ENCODE measurements at regions not wholly inside any gene's neighbourhood (a gene's known extent, or its start where the extent isn't known, plus 50 kb on each side); places are given as distances from the start of the nearest gene placed in this dataset.

GRCh38 chr3:182214416-182214815 is 502.7 kb downstream of the SOX2 start:
- no peak for DNase-seq (ENCODE audit: low read depth in 2 of 2)

DNA sequence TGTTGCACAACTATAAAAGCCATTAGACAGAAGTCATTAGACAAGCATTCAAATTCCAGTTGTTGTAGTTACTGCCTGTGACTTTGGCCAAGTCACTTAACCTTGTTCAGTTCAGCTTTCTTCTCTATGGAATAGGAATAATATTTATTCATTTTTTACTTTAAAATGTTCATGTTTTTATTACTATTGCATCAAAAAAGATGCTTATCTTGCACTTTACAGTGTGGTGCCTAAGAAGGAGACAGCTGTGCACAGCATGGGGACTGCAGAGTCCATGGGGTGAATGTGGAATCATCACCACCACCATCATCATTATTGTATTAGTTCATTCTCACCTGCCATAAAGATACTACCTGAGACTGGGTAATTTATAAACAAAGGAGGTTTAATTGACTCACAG is 504.2 kb downstream of the SOX2 start:
- DNase-seq (ENCODE audit: low read depth in 2 of 2), result no peak

- DNase-seq (ENCODE audit: low read depth in 2 of 2), result no peak
Measured at GRCh38 chr3:182216311-182216970, 504.7 kb downstream of the SOX2 start.

DNA sequence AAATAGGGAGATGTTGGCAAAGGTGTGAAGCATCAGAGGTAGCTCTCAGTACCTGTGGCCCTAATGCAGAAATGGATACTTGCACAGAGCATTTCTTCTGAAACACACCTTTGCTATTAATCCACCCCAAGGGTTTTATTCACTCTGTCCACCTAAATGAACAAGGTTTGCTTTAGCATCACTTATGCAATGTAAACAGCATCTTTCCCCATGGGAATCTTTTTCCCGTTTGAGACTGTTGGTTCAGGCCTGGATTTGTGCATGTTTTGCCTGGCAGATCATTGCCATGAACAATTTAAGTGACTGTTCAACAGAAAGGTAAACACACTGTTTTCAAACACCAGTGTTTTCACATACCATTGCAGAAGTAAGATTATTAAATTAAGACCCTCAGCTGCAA is 508.3 kb downstream of the SOX2 start:
- no peak for DNase-seq (ENCODE audit: low read depth in 2 of 2)

- DNase-seq (ENCODE audit: low read depth in 2 of 2), result no peak
Measured at GRCh38 chr3:182220471-182220870, 508.7 kb downstream of the SOX2 start.

- no peak for DNase-seq (ENCODE audit: low read depth in 2 of 2)
Measured at GRCh38 chr3:182226995-182227394, 515.3 kb downstream of the SOX2 start.

- no peak for DNase-seq (ENCODE audit: low read depth in 2 of 2)
Measured at GRCh38 chr3:182233405-182233804, 521.7 kb downstream of the SOX2 start.

- no peak for DNase-seq (ENCODE audit: low read depth in 2 of 2)
Measured at GRCh38 chr3:182233957-182234356, 522.2 kb downstream of the SOX2 start.

- no peak for DNase-seq (ENCODE audit: low read depth in 2 of 2)
Measured at GRCh38 chr3:182234881-182235280, 523.2 kb downstream of the SOX2 start.

GRCh38 chr3:182235504-182235903 is 523.8 kb downstream of the SOX2 start:
- no peak for DNase-seq (ENCODE audit: low read depth in 2 of 2)

DNA sequence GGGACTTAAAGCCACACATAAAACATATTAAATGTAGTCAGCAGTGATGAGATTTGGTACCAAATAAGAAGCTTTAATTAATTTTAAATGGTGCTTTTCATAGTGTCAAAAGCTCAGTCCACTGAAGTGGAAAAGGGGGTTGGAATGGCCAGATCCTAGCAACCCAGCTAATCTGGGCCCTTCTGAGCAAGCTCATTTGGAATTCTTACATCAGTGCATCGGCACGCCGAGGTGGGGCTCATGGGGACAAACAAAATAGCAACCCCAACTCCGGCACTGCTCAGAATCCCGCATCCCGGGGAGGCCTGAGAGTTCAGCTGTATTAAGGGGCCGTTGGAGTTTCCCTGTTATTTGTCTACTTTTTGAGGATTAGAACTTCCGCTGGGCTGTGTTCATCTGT is 526.4 kb downstream of the SOX2 start:
- no peak for DNase-seq (ENCODE audit: low read depth in 2 of 2)

- DNase-seq (ENCODE audit: low read depth in 2 of 2), result no peak
Measured at GRCh38 chr3:182239316-182239715, 527.6 kb downstream of the SOX2 start.

DNA sequence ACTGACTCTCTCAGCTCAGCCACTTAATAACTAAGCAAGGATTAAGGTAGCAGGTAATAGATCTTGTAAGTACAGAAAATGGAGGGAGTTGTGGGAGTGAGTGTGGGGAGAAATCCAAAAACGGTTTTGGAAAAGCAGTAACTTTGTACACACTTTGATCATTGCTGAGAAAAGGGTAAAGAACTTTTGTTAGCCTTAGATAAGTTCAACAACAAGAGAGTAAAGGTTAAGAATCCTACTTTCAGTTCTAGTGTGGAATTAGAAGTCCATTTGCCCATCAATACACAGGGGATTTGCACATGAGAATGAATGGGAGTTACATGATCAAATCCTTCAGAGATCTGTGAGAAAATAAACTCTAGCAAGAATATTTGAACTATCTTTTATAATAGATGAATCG is 528.7 kb downstream of the SOX2 start:
- no peak for DNase-seq (ENCODE audit: low read depth in 2 of 2)

DNA sequence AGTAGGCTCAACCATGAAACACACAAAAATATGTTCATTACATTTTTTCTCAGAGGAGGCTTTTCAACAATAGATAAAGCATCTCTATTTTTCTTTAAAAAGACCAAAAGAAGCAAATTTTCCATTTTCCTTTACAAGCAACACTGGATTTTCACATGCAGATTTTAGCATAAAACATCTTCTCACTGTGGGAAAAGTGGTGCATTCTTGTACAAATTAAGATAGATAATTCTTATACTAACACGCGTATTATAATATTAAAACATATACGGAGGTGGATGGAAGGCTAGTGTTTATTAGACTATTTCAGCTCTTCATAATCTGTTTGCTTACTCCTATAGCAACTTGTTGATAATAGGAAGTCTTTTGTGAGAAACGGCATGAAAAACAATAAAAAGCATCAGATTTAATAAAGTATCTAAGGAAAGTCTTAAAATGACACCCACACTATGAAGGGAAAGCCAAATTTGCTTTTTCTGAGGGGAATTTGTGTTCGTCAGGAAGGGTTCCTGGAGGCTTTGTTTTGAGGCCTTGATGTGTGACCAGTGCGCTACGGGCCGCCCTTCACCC is 529.6 kb downstream of the SOX2 start:
- no peak for DNase-seq (ENCODE audit: low read depth in 2 of 2)

DNA sequence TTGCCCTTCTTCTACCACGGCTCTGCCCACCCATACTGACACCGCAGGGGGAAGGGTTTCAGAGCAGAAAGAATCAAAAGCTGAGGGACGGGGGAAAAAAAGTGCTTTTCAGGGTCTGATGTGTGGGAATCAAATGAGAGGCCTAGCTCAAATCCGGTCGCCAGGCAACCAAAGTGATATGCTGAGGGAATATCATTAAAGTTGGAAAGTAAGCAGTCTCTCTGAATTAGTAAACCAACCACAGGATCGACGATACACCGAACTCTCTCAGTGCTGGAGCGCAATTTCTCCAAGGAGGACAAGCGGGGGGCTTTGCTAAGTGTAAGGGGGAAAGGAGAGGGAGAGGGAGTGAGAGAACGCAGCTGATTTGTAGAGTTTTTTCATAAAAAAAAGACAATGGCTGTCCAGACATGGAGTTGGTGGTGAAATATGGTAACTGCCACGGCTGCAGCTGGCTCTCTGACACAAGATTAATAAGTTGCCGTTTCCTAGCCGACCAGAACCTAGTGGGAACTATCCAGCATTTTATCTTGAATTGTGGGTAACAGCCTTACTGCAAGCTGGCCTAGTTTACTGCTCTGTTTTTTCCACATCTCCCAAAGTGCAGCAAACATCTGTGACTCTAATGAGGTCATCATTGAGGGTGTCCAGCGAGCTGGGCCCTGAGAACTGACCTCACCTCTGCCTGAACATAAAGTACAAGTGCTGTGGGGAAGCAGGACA is 530.2 kb downstream of the SOX2 start:
- DNase-seq (ENCODE audit: low read depth in 2 of 2), result no peak

GRCh38 chr3:182242489-182242942 is 530.8 kb downstream of the SOX2 start:
- DNase-seq (ENCODE audit: low read depth in 2 of 2), result no peak

GRCh38 chr3:182243625-182244024 is 531.9 kb downstream of the SOX2 start:
- DNase-seq (ENCODE audit: low read depth in 2 of 2), result no peak

- no peak for DNase-seq (ENCODE audit: low read depth in 2 of 2)
Measured at GRCh38 chr3:182244222-182244971, 532.7 kb downstream of the SOX2 start.

- no peak for DNase-seq (ENCODE audit: low read depth in 2 of 2)
Measured at GRCh38 chr3:182245059-182245458, 533.3 kb downstream of the SOX2 start.

DNA sequence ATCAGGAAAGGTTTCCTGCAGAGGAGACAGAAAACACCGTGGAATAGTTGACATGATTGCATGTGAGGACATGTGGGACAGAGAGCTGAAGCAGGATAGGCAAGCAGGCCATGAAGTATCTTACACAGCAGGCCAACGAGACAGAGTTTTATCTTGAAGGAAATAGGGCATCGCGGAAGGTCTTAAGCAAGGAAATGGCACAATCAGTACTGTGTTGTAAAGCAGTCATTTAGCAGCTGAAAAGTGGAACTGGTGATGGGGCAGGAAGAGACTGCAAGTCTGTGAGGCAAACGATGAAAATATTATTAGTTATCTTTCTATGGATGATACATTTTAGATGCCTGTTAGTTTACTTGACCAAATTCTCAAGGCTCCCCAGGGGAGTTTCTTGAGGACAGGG is 535.1 kb downstream of the SOX2 start:
- no peak for DNase-seq (ENCODE audit: low read depth in 2 of 2)

DNA sequence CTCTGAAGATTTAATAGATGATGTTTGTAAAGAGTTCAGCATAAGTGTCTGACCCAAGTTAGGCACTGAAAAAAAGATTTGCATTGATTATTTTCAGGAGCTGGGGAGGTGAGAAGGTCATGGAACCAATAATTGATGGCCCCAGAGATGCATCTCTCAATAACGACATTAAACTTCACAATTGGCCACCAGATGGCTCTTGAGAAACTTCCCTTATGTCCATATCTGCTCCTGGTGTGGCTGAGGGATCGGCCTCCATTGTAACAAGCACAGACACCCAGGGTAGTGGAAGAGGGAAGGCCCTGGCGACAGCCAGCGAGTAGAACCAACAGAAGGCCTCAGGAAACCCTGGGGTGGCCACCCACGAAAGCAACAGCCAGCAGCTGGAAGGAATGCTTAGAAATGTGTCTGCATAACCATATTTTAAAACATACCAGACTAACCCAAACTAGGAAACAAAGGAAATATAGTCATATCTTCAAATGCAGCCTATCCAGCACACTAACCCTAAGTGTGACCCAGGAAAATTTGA is 536.7 kb downstream of the SOX2 start:
- no peak for DNase-seq (ENCODE audit: low read depth in 2 of 2)

- no peak for DNase-seq (ENCODE audit: low read depth in 2 of 2)
Measured at GRCh38 chr3:182252802-182253201, 540.5 kb upstream of the ATP11B start.
